Smooth muscle cell (in vitro differentiated cells): ENCODE measurements at regions not wholly inside any gene's neighbourhood (a gene's known extent, or its start where the extent isn't known, plus 50 kb on each side); places are given as distances from the start of the nearest gene placed in this dataset.

Experiments used
- DNase-seq: peaks from one replicate; lab custom pipeline; 2025; ENCODE audit not compliant: unreplicated experiment; lab: John Stamatoyannopoulos, UW
- H2AFZ ChIP-seq: fragments of 200-600 bp; sonication (generic); 2 replicates; pipeline ENCODE4 v1.6.0; 2016; ENCODE audit warnings: antibody characterized with exemption, low read depth, mild to moderate bottlenecking
- H3F3A ChIP-seq: fragments of 200-600 bp; sonication (generic); 2 replicates; pipeline ENCODE4 v1.6.0; 2017; ENCODE audit warnings: antibody characterized with exemption, low read depth
- H3K27ac ChIP-seq: fragments of 200-600 bp; sonication (generic); 2 replicates; pipeline ENCODE4 v1.5.1; 2016; ENCODE audit warnings: low read depth, mild to moderate bottlenecking
- H3K27me3 ChIP-seq: fragments of 200-600 bp; sonication (generic); 2 replicates; pipeline ENCODE4 v1.6.1; 2016; ENCODE audit warnings: low read depth, mild to moderate bottlenecking
- H3K36me3 ChIP-seq: fragments of 200-600 bp; sonication (generic); 2 replicates; pipeline ENCODE4 v1.5.1; 2016; ENCODE audit warnings: low read depth
- H3K4me1 ChIP-seq: fragments of 200-600 bp; sonication (generic); 2 replicates; pipeline ENCODE4 v1.5.1; 2016; ENCODE audit warnings: low read depth
- H3K4me2 ChIP-seq: fragments of 200-600 bp; sonication (generic); 2 replicates; pipeline ENCODE4 v1.6.0; 2016; ENCODE audit warnings: mild to moderate bottlenecking
- H3K4me3 ChIP-seq: fragments of 200-600 bp; sonication (generic); 2 replicates; pipeline ENCODE4 v1.5.1; 2016; ENCODE audit warnings: mild to moderate bottlenecking
- H3K79me2 ChIP-seq: fragments of 200-600 bp; sonication (generic); 2 replicates; pipeline ENCODE4 v1.6.0; 2016; ENCODE audit warnings: low read depth, mild to moderate bottlenecking
- H3K9ac ChIP-seq: fragments of 200-600 bp; sonication (generic); 2 replicates; pipeline ENCODE4 v1.6.0; 2016; ENCODE audit warnings: low read depth
- H3K9me3 ChIP-seq: fragments of 200-600 bp; sonication (generic); replicated peaks from 2 replicates; pipeline ENCODE4 v1.5.1; 2016; ENCODE audit warnings: low read depth
- H4K20me1 ChIP-seq: fragments of 200-600 bp; sonication (generic); 2 replicates; pipeline ENCODE4 v1.6.0; 2016; ENCODE audit warnings: low read depth
- CTCF ChIP-seq: fragments of 200-600 bp; sonication (generic); IDR thresholded peaks from 2 replicates; pipeline ENCODE4 v1.5.1; 2017; ENCODE audit warnings: borderline replicate concordance, mild to moderate bottlenecking, antibody characterized with exemption; ENCODE audit not compliant: insufficient read depth, poor library complexity, severe bottlenecking
- WGBS: methylation state at CpG from one replicate; pipeline ENCODE4 v1.1.7; 2016; ENCODE audit warnings: low lambda C conversion rate; 5-methylcytosine and 5-hydroxymethylcytosine counted together

- Histone ChIP-seq H3K36me3 (no peaks in the 10 kb centered on the region), H3K27ac (no peak overlapping the region), H3K27me3 (no peaks in the 10 kb centered on the region), H3K4me3 (no peak overlapping the region), H3K4me2 (no peak overlapping the region), H3F3A (no peaks in the 10 kb centered on the region), H2AFZ (no peak overlapping the region), H4K20me1 (no peaks in the 10 kb centered on the region), H3K4me1 (no peaks in the 10 kb centered on the region), H3K9ac (no peak overlapping the region), H3K9me3 (no peaks in the 10 kb centered on the region), H3K79me2 (no peaks in the 10 kb centered on the region)
- DNase-seq = no peak
- TF ChIP-seq CTCF = no peak
Observed at GRCh38 chr1:106969731-106970130, 86.7 kb upstream of the PRMT6 start.

GRCh38 chr1:106972074-106972473, 84.4 kb upstream of the PRMT6 start:
- Histone ChIP-seq H2AFZ (peak overlapping the region; percentile 38), H3K27me3 (no peaks in the 10 kb centered on the region), H3K36me3 (no peaks in the 10 kb centered on the region), H3K4me1 (no peaks in the 10 kb centered on the region), H3F3A (no peaks in the 10 kb centered on the region), H3K9me3 (no peaks in the 10 kb centered on the region), H4K20me1 (no peaks in the 10 kb centered on the region), H3K4me3 (no peak overlapping the region), H3K4me2 (no peak overlapping the region), H3K9ac (no peak overlapping the region), H3K27ac (no peak overlapping the region), H3K79me2 (no peaks in the 10 kb centered on the region)
- TF ChIP-seq CTCF = no peak
- DNase-seq = no peak
- WGBS = 56% methylated on average over 2 of the region's 2 CpGs

GRCh38 chr1:106975944-106976343, 80.5 kb upstream of the PRMT6 start:
- no peaks in the 10 kb centered on the region for H3K36me3 ChIP-seq
- H2AFZ ChIP-seq = no peak overlapping the region
- no peak overlapping the region for H3K9ac ChIP-seq
- H3K4me2 ChIP-seq = no peak overlapping the region
- no peak overlapping the region for H3K27ac ChIP-seq
- no peak overlapping the region for H3K4me3 ChIP-seq
- whole genome bisulfite sequencing = 65% methylated on average over 2 of the region's 2 CpGs
- no peaks in the 10 kb centered on the region for H3F3A ChIP-seq
- H3K4me1 ChIP-seq = no peaks in the 10 kb centered on the region
- H3K79me2 ChIP-seq = no peaks in the 10 kb centered on the region
- no peak for DNase-seq
- no peaks in the 10 kb centered on the region for H3K27me3 ChIP-seq
- TF ChIP-seq CTCF = no peak
- no peaks in the 10 kb centered on the region for H4K20me1 ChIP-seq
- no peaks in the 10 kb centered on the region for H3K9me3 ChIP-seq

GRCh38 chr1:106978477-106979322, 77.8 kb upstream of the PRMT6 start:
- Histone ChIP-seq H3K27me3 (no peaks in the 10 kb centered on the region), H3K79me2 (no peaks in the 10 kb centered on the region), H3K4me2 (no peak overlapping the region), H3K9me3 (no peaks in the 10 kb centered on the region), H3K36me3 (no peaks in the 10 kb centered on the region), H3F3A (no peaks in the 10 kb centered on the region), H3K4me1 (peaks cover 14% of the 10 kb centered on the region), H2AFZ (no peak overlapping the region), H3K4me3 (no peak overlapping the region), H3K27ac (no peak overlapping the region), H3K9ac (no peak overlapping the region), H4K20me1 (no peaks in the 10 kb centered on the region)
- WGBS = 76% methylated on average over 3 of the region's 3 CpGs
- DNase-seq = no peak
- TF ChIP-seq CTCF = no peak
